ENCODE measurements at regions not wholly inside any gene's neighbourhood (a gene's known extent, or its start where the extent isn't known, plus 50 kb on each side); places are given as distances from the start of the nearest gene placed in this dataset.

DNA sequence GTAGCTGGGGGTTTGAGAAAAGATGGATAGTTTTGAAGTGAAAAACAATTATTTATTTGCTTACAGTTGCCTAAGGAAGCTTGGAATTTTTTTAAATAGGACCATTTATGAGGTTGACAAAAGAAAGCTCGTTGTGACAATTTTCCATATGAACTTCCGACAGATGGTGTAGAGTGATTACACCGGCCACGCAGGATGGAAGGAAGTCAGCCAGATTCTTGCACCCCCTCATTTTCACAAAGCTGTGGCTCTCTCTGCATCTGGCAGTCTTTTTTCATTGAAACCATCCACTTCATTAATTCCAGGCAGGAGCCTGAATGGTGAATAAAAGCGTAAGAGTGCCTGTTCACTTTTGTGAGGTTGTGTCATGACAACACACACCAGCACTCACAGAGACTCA is 1284.1 kb downstream of the AACS start:
- Mint-ChIP-seq H3K27ac (no peak overlapping the region), H3K9me3 (peaks cover 86% of the 10 kb centered on the region), H3K27me3 (ENCODE audit: low read depth) (peaks cover 7% of the 10 kb centered on the region), H3K4me3 (no peak overlapping the region), H3K36me3 (peaks cover 87% of the 10 kb centered on the region), H3K4me1 (no peaks in the 10 kb centered on the region)
- ChIA-PET POLR2A (no interaction called here), CTCF (no interaction called here)
- DNase-seq (ENCODE audit: low spot score) (no peak), ATAC-seq (no peak)
- no peak for TF ChIP-seq ZNF219 (CRISPR knock-in tag; IDR thresholded peaks at IDR 0.05; ENCODE audit: borderline replicate concordance)
- no peak for TF ChIP-seq EMX1 (CRISPR knock-in tag; IDR thresholded peaks at IDR 0.05)
- TF ChIP-seq IRF2 (CRISPR knock-in tag; IDR thresholded peaks at IDR 0.05; ENCODE audit: borderline replicate concordance, low read depth), result no peak
- TF ChIP-seq, protein P1, sequence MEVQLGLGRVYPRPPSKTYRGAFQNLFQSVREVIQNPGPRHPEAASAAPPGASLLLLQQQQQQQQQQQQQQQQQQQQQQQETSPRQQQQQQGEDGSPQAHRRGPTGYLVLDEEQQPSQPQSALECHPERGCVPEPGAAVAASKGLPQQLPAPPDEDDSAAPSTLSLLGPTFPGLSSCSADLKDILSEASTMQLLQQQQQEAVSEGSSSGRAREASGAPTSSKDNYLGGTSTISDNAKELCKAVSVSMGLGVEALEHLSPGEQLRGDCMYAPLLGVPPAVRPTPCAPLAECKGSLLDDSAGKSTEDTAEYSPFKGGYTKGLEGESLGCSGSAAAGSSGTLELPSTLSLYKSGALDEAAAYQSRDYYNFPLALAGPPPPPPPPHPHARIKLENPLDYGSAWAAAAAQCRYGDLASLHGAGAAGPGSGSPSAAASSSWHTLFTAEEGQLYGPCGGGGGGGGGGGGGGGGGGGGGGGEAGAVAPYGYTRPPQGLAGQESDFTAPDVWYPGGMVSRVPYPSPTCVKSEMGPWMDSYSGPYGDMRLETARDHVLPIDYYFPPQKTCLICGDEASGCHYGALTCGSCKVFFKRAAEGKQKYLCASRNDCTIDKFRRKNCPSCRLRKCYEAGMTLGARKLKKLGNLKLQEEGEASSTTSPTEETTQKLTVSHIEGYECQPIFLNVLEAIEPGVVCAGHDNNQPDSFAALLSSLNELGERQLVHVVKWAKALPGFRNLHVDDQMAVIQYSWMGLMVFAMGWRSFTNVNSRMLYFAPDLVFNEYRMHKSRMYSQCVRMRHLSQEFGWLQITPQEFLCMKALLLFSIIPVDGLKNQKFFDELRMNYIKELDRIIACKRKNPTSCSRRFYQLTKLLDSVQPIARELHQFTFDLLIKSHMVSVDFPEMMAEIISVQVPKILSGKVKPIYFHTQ (CRISPR knock-in tag; IDR thresholded peaks at IDR 0.05), result no peak
- TF ChIP-seq ZNF396 (CRISPR knock-in tag; IDR thresholded peaks at IDR 0.05; ENCODE audit: borderline replicate concordance), result no peak
- TF ChIP-seq, protein P2, sequence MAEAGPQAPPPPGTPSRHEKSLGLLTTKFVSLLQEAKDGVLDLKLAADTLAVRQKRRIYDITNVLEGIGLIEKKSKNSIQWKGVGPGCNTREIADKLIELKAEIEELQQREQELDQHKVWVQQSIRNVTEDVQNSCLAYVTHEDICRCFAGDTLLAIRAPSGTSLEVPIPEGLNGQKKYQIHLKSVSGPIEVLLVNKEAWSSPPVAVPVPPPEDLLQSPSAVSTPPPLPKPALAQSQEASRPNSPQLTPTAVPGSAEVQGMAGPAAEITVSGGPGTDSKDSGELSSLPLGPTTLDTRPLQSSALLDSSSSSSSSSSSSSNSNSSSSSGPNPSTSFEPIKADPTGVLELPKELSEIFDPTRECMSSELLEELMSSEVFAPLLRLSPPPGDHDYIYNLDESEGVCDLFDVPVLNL (CRISPR knock-in tag; IDR thresholded peaks at IDR 0.05; ENCODE audit: borderline replicate concordance, low read depth), result no peak
- TF ChIP-seq MYBL2 (CRISPR knock-in tag; IDR thresholded peaks at IDR 0.05), result no peak
- TF ChIP-seq GTF2I (CRISPR knock-in tag; conservative IDR thresholded peaks at IDR 0.05), result no peak
- TF ChIP-seq, protein P3, sequence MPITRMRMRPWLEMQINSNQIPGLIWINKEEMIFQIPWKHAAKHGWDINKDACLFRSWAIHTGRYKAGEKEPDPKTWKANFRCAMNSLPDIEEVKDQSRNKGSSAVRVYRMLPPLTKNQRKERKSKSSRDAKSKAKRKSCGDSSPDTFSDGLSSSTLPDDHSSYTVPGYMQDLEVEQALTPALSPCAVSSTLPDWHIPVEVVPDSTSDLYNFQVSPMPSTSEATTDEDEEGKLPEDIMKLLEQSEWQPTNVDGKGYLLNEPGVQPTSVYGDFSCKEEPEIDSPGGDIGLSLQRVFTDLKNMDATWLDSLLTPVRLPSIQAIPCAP (CRISPR knock-in tag; IDR thresholded peaks at IDR 0.05), result no peak
- no peak for TF ChIP-seq ZNF671 (CRISPR knock-in tag; IDR thresholded peaks at IDR 0.05)
- no peak for TF ChIP-seq MXD4 (CRISPR knock-in tag; IDR thresholded peaks at IDR 0.05; ENCODE audit: borderline replicate concordance)
- no peak for TF ChIP-seq FOXJ3 (CRISPR knock-in tag; IDR thresholded peaks at IDR 0.05; ENCODE audit: borderline replicate concordance)
- TF ChIP-seq, protein P4, sequence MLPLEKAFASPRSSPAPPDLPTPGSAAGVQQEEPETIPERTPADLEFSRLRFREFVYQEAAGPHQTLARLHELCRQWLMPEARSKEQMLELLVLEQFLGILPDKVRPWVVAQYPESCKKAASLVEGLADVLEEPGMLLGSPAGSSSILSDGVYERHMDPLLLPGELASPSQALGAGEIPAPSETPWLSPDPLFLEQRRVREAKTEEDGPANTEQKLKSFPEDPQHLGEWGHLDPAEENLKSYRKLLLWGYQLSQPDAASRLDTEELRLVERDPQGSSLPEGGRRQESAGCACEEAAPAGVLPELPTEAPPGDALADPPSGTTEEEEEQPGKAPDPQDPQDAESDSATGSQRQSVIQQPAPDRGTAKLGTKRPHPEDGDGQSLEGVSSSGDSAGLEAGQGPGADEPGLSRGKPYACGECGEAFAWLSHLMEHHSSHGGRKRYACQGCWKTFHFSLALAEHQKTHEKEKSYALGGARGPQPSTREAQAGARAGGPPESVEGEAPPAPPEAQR (CRISPR knock-in tag; IDR thresholded peaks at IDR 0.05), result no peak
- TF ChIP-seq RELA (CRISPR knock-in tag; IDR thresholded peaks at IDR 0.05; ENCODE audit: borderline replicate concordance), result no peak
- TF ChIP-seq, protein P5, sequence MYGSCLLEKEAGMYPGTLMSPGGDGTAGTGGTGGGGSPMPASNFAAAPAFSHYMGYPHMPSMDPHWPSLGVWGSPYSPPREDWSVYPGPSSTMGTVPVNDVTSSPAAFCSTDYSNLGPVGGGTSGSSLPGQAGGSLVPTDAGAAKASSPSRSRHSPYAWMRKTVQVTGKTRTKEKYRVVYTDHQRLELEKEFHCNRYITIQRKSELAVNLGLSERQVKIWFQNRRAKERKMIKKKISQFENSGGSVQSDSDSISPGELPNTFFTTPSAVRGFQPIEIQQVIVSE (CRISPR knock-in tag; IDR thresholded peaks at IDR 0.05; ENCODE audit: borderline replicate concordance), result no peak
- TF ChIP-seq NFE2L1 (CRISPR knock-in tag; IDR thresholded peaks at IDR 0.05), result no peak
- TF ChIP-seq RORB (CRISPR knock-in tag; IDR thresholded peaks at IDR 0.05), result no peak
- TF ChIP-seq, protein P6, sequence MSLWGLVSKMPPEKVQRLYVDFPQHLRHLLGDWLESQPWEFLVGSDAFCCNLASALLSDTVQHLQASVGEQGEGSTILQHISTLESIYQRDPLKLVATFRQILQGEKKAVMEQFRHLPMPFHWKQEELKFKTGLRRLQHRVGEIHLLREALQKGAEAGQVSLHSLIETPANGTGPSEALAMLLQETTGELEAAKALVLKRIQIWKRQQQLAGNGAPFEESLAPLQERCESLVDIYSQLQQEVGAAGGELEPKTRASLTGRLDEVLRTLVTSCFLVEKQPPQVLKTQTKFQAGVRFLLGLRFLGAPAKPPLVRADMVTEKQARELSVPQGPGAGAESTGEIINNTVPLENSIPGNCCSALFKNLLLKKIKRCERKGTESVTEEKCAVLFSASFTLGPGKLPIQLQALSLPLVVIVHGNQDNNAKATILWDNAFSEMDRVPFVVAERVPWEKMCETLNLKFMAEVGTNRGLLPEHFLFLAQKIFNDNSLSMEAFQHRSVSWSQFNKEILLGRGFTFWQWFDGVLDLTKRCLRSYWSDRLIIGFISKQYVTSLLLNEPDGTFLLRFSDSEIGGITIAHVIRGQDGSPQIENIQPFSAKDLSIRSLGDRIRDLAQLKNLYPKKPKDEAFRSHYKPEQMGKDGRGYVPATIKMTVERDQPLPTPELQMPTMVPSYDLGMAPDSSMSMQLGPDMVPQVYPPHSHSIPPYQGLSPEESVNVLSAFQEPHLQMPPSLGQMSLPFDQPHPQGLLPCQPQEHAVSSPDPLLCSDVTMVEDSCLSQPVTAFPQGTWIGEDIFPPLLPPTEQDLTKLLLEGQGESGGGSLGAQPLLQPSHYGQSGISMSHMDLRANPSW (CRISPR knock-in tag; conservative IDR thresholded peaks at IDR 0.05; ENCODE audit: low read depth), result no peak
- TF ChIP-seq NFYB (CRISPR knock-in tag; conservative IDR thresholded peaks at IDR 0.05; ENCODE audit: low read depth), result no peak
- TF ChIP-seq, protein P7, sequence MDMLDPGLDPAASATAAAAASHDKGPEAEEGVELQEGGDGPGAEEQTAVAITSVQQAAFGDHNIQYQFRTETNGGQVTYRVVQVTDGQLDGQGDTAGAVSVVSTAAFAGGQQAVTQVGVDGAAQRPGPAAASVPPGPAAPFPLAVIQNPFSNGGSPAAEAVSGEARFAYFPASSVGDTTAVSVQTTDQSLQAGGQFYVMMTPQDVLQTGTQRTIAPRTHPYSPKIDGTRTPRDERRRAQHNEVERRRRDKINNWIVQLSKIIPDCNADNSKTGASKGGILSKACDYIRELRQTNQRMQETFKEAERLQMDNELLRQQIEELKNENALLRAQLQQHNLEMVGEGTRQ (CRISPR knock-in tag; IDR thresholded peaks at IDR 0.05), result no peak
